BE2C (cell line): ENCODE measurements at regions not wholly inside any gene's neighbourhood (a gene's known extent, or its start where the extent isn't known, plus 50 kb on each side); places are given as distances from the start of the nearest gene placed in this dataset.

Experiments
- DNase-seq: peaks from one replicate; pipeline ENCODE4 v3.0.0-alpha.2; 2020
- H3K27me3 ChIP-seq: fragments of 250-450 bp; sonication (Bioruptor Pico); 2 replicates; pipeline ENCODE4 v1.5.1; 2020; ENCODE audit warnings: mild to moderate bottlenecking
- H3K36me3 ChIP-seq: fragments of 250-450 bp; sonication (Bioruptor Pico); 2 replicates; pipeline ENCODE4 v1.5.1; 2020; ENCODE audit warnings: mild to moderate bottlenecking
- H3K4me1 ChIP-seq: fragments of 250-450 bp; sonication (Bioruptor Pico); 2 replicates; pipeline ENCODE4 v1.5.1; 2020
- H3K4me3 ChIP-seq: 2 replicates; pipeline ENCODE4 v1.5.1; 2011; ENCODE audit warnings: low read depth, low read length
- H3K9me3 ChIP-seq: fragments of 250-450 bp; sonication (Bioruptor Pico); 2 replicates; pipeline ENCODE4 v1.5.1; 2020
- CTCF ChIP-seq: IDR thresholded peaks from 2 replicates; pipeline ENCODE4 v1.5.1; 2012; ENCODE audit warnings: mild to moderate bottlenecking, low read depth, low read length

DNA sequence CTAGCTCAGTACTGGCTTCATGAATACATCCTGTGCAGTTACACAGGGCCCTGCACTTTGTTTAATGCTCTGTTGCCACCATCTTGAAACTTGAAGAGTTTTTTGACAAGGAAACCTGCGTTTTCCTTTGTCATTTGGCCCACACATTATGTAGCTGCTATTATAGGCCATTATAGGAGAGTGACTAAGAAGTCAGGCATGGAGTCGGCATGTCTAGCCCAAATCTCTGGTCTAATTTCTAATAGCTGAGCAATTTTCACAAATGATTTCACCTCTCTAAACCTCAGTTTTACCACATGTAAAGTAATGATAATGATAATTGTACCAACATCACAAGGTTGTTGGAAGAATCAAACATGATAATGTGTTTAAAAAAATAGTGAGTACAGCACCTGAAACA is 67.1 kb upstream of the MYLIP start:
- no peaks in the 10 kb centered on the region for H3K9me3 ChIP-seq
- H3K27me3 ChIP-seq = no peaks in the 10 kb centered on the region
- H3K36me3 ChIP-seq = no peaks in the 10 kb centered on the region
- H3K4me3 ChIP-seq = no peak overlapping the region
- TF ChIP-seq CTCF = no peak
- no peaks in the 10 kb centered on the region for H3K4me1 ChIP-seq
- DNase-seq = no peak

DNA sequence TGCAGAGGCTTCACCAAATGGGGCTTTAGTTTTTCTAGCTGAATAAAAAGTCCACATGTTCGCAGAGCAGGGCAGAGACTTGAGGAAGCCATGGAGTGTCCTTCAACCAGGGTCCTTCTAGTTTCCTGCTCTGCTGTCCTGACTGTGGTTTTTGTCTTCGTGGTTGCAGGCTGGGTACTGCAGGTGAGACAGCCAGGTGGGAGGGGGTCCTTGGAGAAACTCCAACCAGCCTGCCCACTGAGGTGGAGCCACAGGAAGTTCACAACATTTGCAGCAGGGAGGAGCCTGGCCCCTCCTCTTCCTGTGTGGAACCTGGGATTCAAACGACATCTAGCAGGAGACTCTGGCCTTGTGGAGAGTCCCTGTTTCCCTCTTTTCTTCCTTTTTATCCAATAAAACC is 68.8 kb upstream of the MYLIP start:
- no peak for DNase-seq
- no peak for TF ChIP-seq CTCF
- H3K4me1 ChIP-seq = no peaks in the 10 kb centered on the region

GRCh38 chr6:16059496-16059895 is 69.4 kb upstream of the MYLIP start:
- DNase-seq = no peak
- H3K4me1 ChIP-seq = no peaks in the 10 kb centered on the region
- H3K9me3 ChIP-seq = no peaks in the 10 kb centered on the region
- TF ChIP-seq CTCF = no peak
- no peaks in the 10 kb centered on the region for H3K36me3 ChIP-seq
- no peaks in the 10 kb centered on the region for H3K27me3 ChIP-seq
- H3K4me3 ChIP-seq = no peak overlapping the region

More for the DNA sequence above, 68.8 kb upstream of the MYLIP start:
- H3K27me3 ChIP-seq = no peaks in the 10 kb centered on the region
- no peaks in the 10 kb centered on the region for H3K9me3 ChIP-seq
- no peak overlapping the region for H3K4me3 ChIP-seq
- no peaks in the 10 kb centered on the region for H3K36me3 ChIP-seq

- DNase-seq = no peak
- Histone ChIP-seq H3K27me3 (no peaks in the 10 kb centered on the region), H3K4me3 (no peak overlapping the region), H3K9me3 (no peaks in the 10 kb centered on the region), H3K36me3 (no peaks in the 10 kb centered on the region), H3K4me1 (no peaks in the 10 kb centered on the region)
- no peak for TF ChIP-seq CTCF
These were observed 69.9 kb upstream of the MYLIP start for GRCh38 chr6:16058929-16059345.

DNA sequence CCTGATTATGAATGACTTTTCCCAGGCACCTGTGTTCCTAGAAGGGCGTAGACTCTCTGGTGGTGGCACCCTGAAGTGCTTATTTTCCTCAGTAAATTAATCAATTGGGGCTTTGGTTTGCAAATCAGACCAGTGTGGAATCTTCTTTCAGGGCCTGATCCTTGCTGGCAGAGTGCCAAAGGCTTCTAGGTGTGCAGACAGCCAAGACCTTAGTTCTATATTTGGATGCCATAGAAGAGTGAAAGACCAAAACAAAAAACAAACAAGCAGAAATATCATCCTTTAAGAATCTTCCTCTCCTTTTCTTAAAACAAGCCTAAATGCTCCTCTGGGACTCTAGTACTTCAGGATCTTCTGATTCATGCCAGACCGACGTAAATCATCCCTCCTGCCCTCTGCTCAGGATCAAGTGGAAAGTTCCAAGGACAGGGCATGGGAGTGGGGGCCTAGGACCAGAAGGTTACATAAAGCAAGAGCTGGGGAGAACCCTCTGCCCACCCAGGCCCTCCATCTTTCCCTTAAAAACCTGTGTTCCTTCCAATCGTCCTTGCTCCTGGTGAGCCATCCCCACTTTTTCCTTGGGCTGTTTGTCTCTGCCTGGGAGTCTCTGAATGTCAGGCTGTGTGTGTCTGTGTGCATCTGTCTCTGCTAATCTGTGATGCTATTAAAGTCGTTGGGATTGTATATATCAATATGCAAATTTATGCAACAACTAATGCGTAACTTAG is 70.5 kb upstream of the MYLIP start:
- no peaks in the 10 kb centered on the region for H3K4me1 ChIP-seq
- H3K27me3 ChIP-seq = no peaks in the 10 kb centered on the region
- H3K36me3 ChIP-seq = no peaks in the 10 kb centered on the region
- H3K9me3 ChIP-seq = no peaks in the 10 kb centered on the region
- peak; percentile 22 for DNase-seq
- H3K4me3 ChIP-seq = no peak overlapping the region
- TF ChIP-seq CTCF = no peak

DNA sequence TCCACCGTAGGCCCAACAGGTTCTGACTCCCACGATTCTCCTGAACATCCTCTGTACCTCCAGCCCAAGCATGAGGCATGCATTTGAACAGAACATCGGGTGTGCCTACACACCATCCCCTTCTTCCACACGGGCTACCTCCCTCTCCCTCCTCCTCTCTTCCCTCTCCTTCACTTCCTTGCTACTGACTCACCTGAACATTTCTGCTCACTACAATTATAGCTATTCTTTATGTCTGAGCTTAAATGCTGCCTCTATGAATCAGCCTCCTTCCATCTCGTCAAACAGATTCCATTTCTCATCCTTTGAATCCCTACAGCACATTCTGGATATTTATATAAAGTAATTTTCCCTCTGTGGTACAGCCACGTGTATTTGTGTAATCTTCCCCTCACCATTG is 71.4 kb upstream of the MYLIP start:
- H3K4me1 ChIP-seq = no peaks in the 10 kb centered on the region
- no peaks in the 10 kb centered on the region for H3K9me3 ChIP-seq
- no peak for TF ChIP-seq CTCF
- no peak for DNase-seq
- no peaks in the 10 kb centered on the region for H3K36me3 ChIP-seq
- H3K27me3 ChIP-seq = no peaks in the 10 kb centered on the region
- no peak overlapping the region for H3K4me3 ChIP-seq
